ENCODE measurements at regions not wholly inside any gene's neighbourhood (a gene's known extent, or its start where the extent isn't known, plus 50 kb on each side); places are given as distances from the start of the nearest gene placed in this dataset.

DNA sequence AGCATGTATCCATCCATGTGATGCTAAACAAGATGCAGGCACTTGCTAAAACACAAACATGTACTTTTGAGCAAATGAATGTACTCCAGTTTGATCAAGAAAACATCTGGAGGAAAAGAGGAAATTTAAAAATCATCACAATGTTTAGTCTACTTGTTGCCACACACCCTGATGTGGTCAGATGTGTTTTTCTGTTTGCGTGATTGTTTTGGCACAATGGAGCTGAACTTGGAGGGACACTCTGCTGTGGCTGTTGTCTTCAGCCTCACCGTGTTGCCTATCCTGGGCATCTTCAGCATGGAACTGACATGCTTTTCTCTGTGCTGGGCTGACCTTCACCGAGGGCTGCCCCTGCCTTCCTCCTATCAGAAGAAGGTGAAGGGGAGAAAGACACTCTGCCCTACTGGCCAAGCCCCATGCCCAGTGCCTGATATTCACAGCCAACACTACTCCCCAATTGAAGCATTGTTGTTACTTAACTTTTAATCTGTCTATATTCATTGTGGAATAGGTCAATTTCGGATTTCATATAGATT, 268.3 kb upstream of the IGFBP3 start:
- Histone ChIP-seq H3K4me3 (ENCODE audit: low read depth in 1 of 3, low read length in 3 of 3) (no peak overlapping the region), H3K27me3 (ENCODE audit: control insufficient read depth in 4 of 4, insufficient read depth in 4 of 4, low read length in 3 of 4) (no peaks in the 10 kb centered on the region), H3K27ac (ENCODE audit: low read depth in 1 of 2, low read length in 2 of 2) (no peak overlapping the region), H3K36me3 (ENCODE audit: control insufficient read depth in 4 of 4, insufficient read depth in 3 of 4, low read depth in 1 of 4, low read length in 3 of 4) (no peaks in the 10 kb centered on the region), H3K9ac (ENCODE audit: low read depth in 1 of 2, low read length in 2 of 2) (no peak overlapping the region), H3K9me3 (ENCODE audit: control insufficient read depth in 4 of 4, low read length in 3 of 4) (no peaks in the 10 kb centered on the region), H3K4me1 (ENCODE audit: control insufficient read depth in 4 of 4, insufficient read depth in 4 of 4, low read length in 3 of 4) (no peaks in the 10 kb centered on the region)
- no peak for TF ChIP-seq HNF4A (conservative IDR thresholded peaks at IDR 0.05)
- TF ChIP-seq YY1 (IDR thresholded peaks at IDR 0.05), result no peak
- TF ChIP-seq, protein P1, sequence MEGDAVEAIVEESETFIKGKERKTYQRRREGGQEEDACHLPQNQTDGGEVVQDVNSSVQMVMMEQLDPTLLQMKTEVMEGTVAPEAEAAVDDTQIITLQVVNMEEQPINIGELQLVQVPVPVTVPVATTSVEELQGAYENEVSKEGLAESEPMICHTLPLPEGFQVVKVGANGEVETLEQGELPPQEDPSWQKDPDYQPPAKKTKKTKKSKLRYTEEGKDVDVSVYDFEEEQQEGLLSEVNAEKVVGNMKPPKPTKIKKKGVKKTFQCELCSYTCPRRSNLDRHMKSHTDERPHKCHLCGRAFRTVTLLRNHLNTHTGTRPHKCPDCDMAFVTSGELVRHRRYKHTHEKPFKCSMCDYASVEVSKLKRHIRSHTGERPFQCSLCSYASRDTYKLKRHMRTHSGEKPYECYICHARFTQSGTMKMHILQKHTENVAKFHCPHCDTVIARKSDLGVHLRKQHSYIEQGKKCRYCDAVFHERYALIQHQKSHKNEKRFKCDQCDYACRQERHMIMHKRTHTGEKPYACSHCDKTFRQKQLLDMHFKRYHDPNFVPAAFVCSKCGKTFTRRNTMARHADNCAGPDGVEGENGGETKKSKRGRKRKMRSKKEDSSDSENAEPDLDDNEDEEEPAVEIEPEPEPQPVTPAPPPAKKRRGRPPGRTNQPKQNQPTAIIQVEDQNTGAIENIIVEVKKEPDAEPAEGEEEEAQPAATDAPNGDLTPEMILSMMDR (IDR thresholded peaks at IDR 0.05; ENCODE audit: low read depth, low read length, missing input control), result no peak
- no peak for TF ChIP-seq HNF4G (IDR thresholded peaks at IDR 0.05)
- no peak for TF ChIP-seq FOXA1 (IDR thresholded peaks at IDR 0.05)
- TF ChIP-seq JUND (IDR thresholded peaks at IDR 0.05), result no peak
- TF ChIP-seq RXRA (IDR thresholded peaks at IDR 0.05), result no peak
- TF ChIP-seq RAD21 (IDR thresholded peaks at IDR 0.05), result no peak
- TF ChIP-seq, protein P2, sequence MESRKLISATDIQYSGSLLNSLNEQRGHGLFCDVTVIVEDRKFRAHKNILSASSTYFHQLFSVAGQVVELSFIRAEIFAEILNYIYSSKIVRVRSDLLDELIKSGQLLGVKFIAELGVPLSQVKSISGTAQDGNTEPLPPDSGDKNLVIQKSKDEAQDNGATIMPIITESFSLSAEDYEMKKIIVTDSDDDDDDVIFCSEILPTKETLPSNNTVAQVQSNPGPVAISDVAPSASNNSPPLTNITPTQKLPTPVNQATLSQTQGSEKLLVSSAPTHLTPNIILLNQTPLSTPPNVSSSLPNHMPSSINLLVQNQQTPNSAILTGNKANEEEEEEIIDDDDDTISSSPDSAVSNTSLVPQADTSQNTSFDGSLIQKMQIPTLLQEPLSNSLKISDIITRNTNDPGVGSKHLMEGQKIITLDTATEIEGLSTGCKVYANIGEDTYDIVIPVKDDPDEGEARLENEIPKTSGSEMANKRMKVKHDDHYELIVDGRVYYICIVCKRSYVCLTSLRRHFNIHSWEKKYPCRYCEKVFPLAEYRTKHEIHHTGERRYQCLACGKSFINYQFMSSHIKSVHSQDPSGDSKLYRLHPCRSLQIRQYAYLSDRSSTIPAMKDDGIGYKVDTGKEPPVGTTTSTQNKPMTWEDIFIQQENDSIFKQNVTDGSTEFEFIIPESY (IDR thresholded peaks at IDR 0.05), result no peak
- TF ChIP-seq, protein P3, sequence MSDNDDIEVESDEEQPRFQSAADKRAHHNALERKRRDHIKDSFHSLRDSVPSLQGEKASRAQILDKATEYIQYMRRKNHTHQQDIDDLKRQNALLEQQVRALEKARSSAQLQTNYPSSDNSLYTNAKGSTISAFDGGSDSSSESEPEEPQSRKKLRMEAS (IDR thresholded peaks at IDR 0.05), result no peak
- TF ChIP-seq, protein P4, sequence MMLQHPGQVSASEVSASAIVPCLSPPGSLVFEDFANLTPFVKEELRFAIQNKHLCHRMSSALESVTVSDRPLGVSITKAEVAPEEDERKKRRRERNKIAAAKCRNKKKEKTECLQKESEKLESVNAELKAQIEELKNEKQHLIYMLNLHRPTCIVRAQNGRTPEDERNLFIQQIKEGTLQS (IDR thresholded peaks at IDR 0.05), result no peak
- no peak for TF ChIP-seq SP1 (IDR thresholded peaks at IDR 0.05)
- TF ChIP-seq TAF1 (conservative IDR thresholded peaks at IDR 0.05), result no peak
- TF ChIP-seq FOXA2 (IDR thresholded peaks at IDR 0.05), result no peak
- no peak for DNase-seq (ENCODE audit: low spot score)
- 89% methylated on average over 4 of the region's 4 CpGs for WGBS

DNA sequence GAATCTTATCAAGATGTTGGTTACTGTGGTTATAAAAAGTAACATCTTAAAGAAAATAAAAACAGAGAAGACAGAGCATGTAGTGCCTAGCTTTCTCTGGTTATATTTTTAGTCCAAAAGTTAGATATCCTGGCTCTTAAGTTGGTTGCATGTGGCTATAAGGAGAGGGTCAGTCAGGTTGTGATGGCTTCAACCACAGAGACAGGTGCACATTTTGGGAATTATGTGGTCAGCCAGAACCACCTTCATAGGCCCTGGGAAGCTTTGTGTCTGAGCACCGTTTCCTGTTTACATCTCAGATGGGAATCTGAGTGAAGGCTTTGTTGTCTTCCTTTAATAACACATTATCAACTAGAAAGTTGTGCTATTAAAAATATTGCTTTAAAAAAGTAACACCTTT, 265.1 kb upstream of the IGFBP3 start:
- DNase-seq (ENCODE audit: low spot score), result no peak
- 87% methylated on average over 1 of the region's 1 CpG for WGBS
- H3K27ac ChIP-seq (ENCODE audit: low read depth in 1 of 2, low read length in 2 of 2), result no peak overlapping the region

More for the DNA sequence above, 265.1 kb upstream of the IGFBP3 start:
- H3K4me3 ChIP-seq (ENCODE audit: low read depth in 1 of 3, low read length in 3 of 3), result no peak overlapping the region
- H3K27me3 ChIP-seq (ENCODE audit: control insufficient read depth in 4 of 4, insufficient read depth in 4 of 4, low read length in 3 of 4), result no peaks in the 10 kb centered on the region
- H3K36me3 ChIP-seq (ENCODE audit: control insufficient read depth in 4 of 4, insufficient read depth in 3 of 4, low read depth in 1 of 4, low read length in 3 of 4), result no peaks in the 10 kb centered on the region
- no peaks in the 10 kb centered on the region for H3K4me1 ChIP-seq (ENCODE audit: control insufficient read depth in 4 of 4, insufficient read depth in 4 of 4, low read length in 3 of 4)
- TF ChIP-seq TAF1 (conservative IDR thresholded peaks at IDR 0.05) (no peak), NR2F2 (IDR thresholded peaks at IDR 0.05) (no peak), GABPA (IDR thresholded peaks at IDR 0.05 in 1 of 2, conservative IDR thresholded peaks at IDR 0.05 in 1 of 2) (no peak), FOXA1 (IDR thresholded peaks at IDR 0.05) (no peak), RXRA (IDR thresholded peaks at IDR 0.05) (no peak), HNF4G (IDR thresholded peaks at IDR 0.05) (no peak), RAD21 (IDR thresholded peaks at IDR 0.05) (no peak), YY1 (IDR thresholded peaks at IDR 0.05) (no peak), HNF4A (conservative IDR thresholded peaks at IDR 0.05) (no peak), FOXA2 (IDR thresholded peaks at IDR 0.05) (no peak), EGR1 (IDR thresholded peaks at IDR 0.05; ENCODE audit: low read depth in 2 of 2) (no peak)
- TF ChIP-seq, protein P3 (IDR thresholded peaks at IDR 0.05), result no peak
- TF ChIP-seq, protein P1 (IDR thresholded peaks at IDR 0.05; ENCODE audit: low read depth, low read length, missing input control), result no peak
- TF ChIP-seq, protein P5, sequence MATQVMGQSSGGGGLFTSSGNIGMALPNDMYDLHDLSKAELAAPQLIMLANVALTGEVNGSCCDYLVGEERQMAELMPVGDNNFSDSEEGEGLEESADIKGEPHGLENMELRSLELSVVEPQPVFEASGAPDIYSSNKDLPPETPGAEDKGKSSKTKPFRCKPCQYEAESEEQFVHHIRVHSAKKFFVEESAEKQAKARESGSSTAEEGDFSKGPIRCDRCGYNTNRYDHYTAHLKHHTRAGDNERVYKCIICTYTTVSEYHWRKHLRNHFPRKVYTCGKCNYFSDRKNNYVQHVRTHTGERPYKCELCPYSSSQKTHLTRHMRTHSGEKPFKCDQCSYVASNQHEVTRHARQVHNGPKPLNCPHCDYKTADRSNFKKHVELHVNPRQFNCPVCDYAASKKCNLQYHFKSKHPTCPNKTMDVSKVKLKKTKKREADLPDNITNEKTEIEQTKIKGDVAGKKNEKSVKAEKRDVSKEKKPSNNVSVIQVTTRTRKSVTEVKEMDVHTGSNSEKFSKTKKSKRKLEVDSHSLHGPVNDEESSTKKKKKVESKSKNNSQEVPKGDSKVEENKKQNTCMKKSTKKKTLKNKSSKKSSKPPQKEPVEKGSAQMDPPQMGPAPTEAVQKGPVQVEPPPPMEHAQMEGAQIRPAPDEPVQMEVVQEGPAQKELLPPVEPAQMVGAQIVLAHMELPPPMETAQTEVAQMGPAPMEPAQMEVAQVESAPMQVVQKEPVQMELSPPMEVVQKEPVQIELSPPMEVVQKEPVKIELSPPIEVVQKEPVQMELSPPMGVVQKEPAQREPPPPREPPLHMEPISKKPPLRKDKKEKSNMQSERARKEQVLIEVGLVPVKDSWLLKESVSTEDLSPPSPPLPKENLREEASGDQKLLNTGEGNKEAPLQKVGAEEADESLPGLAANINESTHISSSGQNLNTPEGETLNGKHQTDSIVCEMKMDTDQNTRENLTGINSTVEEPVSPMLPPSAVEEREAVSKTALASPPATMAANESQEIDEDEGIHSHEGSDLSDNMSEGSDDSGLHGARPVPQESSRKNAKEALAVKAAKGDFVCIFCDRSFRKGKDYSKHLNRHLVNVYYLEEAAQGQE (IDR thresholded peaks at IDR 0.05), result no peak
- TF ChIP-seq, protein P4 (IDR thresholded peaks at IDR 0.05), result no peak
- H3K9ac ChIP-seq (ENCODE audit: low read depth in 1 of 2, low read length in 2 of 2), result no peak overlapping the region
- H3K9me3 ChIP-seq (ENCODE audit: control insufficient read depth in 4 of 4, low read length in 3 of 4), result no peaks in the 10 kb centered on the region

All from liver (tissue), 8 donors.